ENCODE measurements at regions not wholly inside any gene's neighbourhood (a gene's known extent, or its start where the extent isn't known, plus 50 kb on each side); places are given as distances from the start of the nearest gene placed in this dataset.
"Not testable (repeated sequence)": the region's sequence is repeated elsewhere in the genome, so short reads cannot be mapped to it uniquely, and the experiment has no call there.

DNA sequence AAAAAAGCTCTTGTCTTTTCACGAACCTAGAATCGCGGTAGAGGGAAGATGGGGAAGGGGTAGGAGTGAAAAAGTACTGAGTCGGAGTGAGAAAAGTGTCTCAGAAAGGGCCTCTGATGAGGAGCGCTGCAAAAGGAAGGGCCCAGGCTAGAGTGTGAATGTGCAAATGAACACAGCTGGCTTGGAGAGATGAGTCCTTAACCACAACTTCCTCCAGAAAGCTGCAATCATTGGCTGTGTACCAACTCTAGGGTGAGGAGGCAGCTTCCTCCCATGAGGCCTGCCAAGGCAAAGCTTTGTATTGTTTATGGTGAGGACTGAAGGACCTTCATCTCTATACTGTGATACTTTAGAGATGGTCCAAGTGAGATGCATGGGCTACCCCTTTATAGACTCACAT lies 566.9 kb upstream of the ANO5 start:
- DNase-seq (ENCODE audit: low read depth), result no peak

DNA sequence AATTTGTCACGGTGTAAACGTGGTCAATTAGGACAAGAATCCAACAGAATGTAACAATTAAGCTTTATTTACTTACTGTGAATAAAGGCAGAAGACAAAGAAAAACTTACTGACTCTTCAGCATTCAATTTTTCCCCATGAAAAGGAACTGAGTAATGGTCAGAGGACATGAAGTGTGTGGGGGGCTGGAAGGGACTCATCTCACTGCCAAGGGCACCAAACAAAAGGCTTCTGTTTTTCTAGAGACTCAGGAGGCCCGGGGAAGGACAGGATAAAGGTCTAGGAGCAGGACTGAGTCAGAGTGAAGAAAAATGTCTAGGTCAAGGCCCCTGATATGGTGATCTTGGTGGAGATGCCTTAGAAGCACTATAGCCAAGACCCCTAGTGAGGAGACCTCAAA lies 564.2 kb upstream of the ANO5 start:
- DNase-seq (ENCODE audit: low read depth), result no peak

DNA sequence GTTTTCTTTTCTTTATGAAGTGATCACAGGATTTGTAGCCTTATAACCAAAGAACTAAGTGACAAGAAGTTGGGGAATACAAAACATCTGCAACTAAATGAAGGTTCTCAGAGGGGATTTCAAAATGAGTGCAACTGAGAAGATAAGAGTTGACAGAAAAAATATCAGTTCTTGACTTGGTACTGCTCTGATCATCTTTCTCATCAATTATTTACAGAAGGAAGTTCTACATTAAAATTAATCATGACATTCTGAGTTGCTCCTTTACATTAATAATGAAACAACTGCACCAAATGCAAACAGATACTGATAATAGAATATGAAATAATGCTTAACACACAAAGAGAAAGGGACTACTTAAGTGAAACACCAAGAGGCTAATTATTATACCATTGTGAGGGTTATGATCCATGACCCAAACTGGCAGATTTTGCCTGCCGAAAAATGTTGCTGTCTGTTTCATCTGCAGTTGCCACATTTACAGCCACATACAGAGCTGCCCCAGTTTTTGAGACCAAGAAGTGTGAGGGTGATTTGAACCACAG lies 561.9 kb upstream of the ANO5 start:
- no peak for DNase-seq (ENCODE audit: low read depth)

DNA sequence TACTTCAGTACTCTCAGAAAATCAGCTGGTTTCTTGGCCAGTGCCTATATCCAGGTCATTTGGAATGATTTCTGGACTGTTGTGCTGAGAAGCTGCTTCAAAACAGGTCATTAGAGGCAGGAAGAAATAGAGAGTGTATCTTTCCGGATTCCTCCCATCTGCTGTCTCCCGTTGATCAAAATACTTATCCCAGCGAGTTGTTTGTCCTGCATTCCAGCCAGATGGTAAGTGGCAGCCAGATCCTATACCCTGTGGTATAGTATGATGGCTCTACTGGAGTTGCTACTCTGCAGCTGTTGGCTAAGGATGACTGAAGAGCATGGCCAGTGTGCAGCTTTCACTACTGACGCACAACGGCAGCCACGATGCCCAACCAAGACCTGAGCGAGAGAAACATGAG lies 560.9 kb upstream of the ANO5 start:
- DNase-seq (ENCODE audit: low read depth), result no peak

DNA sequence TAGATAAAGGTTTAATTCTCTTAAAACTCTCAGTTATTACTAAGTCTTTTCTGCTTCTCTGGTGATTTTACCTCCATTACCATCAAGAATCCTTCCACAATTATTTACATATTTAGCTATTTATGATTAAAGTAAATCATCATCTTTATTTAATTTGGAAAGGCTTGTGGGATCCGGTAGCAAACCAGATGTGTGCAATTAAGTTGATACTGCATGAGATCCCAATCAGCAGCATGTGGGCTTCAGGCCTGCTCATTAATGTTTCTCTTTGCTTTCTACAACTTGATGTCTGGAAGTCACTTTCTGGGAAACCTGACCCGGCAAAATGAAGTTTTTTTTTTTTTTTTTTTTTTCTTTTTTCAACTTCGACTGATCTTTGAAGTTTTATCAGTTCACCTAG lies 558.4 kb upstream of the ANO5 start:
- no peak for DNase-seq (ENCODE audit: low read depth)

DNA sequence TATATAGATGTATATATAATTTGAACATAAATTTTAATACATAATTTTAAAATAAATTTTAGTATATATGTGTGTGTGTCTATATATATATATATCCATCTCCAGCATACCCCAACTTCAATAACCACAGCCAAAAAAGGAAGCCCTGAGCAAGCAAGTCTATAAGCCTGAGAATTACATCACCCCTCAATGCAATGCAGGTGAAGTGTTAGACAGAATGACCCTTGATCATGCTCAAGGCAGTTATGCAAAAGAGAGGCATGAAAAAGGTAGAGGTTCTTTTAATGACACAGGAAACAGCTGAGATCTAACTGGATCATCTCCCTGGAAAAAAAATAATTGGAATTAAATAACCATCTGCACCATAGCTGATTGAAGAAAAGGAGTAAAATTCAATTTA lies 557.9 kb upstream of the ANO5 start:
- no peak for DNase-seq (ENCODE audit: low read depth)

DNA sequence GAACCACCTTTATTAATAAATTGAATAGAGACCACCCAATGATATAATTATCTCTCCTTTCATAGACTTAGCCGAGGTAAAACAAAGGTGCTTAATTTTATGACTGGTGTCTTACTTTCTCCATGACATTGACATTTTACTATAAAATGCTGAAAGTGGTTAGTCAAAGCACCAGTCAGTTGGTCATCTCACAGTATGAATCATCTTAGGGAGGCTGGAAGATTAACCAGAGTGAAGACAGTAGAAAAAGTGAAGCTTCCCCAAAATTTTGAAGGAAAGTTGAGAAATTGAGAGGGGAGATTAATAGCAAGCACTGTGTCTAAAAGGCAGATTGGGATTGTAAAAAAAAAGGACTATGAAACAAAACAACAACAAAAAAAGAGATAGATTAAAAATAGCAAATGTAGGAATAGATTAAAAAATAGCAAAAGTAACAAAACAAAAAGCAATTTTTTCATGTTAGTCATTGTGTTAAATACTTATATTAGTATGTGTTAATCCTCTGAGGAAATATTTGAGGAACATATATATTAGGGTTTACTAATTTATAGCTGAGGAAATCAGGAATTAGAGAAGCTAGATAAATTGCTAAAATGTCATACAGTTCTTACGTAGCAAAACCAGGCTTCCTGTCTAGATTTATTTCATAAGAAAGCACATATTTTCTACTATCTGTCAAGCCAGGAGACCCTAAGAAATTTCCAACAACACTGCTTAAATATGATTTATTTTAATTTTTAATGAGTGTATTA lies 557.3 kb upstream of the ANO5 start:
- DNase-seq (ENCODE audit: low read depth), result no peak

DNA sequence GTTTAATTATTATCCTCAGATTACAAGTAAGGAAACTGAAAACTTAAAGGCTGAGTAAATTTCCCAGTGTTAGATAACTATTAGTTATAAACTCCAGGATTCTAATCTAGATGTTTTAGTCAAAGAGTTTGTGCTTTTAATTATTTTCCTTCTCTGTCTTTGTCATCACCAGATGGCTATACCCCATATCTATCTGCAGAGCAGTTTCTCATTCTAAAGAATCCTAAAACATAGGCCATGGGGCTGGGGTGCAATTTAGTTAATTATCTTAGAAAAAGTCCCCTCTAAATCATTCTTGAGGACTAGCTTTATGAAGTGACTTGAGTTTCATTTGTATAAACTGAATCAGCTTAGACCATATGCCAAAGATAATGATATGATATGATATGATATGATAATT lies 556.3 kb upstream of the ANO5 start:
- DNase-seq (ENCODE audit: low read depth), result no peak

DNA sequence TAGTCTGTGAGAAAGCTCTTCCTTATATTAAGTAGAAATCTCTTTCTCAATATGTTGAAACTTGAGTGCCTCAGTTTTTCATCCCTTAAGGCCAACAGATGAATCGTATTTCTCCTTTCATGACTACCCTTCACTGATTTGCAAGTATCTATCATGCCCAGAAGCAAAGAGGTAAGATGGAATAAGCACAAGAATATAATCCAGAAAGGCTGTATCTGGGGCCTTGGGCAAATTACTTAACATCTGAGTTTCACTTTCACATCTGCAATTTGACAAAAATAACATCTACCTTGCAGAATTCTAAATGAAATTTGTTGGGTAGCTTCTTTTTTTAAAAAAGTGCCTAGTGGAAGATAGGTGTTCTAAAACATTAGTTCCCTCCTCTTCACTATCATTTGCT lies 552.4 kb upstream of the ANO5 start:
- no peak for DNase-seq (ENCODE audit: low read depth)

DNA sequence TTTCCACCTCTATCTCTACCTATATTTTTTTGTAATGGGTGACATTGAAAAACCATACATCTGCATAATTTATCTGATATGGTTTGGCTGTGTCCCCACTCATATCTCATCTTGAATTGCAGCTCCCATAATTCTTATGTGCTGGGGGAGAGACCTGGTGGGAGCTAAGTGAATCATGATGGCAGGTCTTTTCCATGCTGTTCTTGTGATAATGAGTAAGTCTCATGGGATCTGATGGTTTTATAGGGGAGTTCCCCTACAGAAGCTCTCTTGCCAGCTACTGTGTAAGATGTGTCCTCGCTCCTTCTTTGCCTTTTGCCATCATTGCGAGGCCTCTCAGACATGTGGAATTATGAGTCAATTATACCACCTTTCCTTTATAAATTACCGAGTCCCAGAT lies 551.0 kb upstream of the ANO5 start:
- no peak for DNase-seq (ENCODE audit: low read depth)

DNA sequence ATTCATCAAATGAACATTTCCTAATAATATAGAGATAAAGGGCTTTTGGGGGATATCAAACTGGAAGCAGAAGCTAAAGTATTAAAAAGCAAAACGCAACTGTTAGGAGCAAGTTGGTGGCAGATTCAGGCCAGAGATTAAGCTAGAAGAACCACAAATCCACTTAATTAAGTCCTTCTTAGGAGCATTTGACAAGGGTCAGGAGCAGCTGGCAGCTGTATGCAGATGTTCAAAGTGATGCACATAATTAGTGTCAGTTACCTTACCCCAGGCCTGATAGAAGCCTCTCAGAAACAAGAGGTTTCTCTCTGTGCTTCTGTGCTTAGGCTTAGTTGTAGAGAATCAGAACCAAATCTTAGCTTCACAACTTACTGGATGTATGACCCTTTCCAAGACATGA lies 546.5 kb upstream of the ANO5 start:
- no peak for DNase-seq (ENCODE audit: low read depth)

DNA sequence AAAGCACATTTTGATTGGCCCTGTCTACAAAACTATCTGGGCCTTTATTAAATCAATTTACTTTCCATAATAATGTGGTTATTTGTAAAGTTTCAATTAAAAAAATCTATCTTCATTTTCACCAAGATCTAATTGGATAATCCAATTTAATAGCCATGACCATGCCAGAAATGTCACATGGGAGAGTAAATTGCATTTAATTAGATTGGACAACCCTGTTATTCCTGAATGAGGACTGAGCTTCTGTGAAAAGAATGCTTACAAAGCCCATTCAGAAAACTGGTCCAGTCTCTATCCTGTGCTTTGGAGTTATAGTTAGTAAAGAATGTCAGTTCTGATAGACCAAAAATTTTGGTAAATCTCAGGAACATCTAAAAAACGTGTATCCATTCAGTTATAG lies 541.9 kb upstream of the ANO5 start:
- no peak for DNase-seq (ENCODE audit: low read depth)

DNA sequence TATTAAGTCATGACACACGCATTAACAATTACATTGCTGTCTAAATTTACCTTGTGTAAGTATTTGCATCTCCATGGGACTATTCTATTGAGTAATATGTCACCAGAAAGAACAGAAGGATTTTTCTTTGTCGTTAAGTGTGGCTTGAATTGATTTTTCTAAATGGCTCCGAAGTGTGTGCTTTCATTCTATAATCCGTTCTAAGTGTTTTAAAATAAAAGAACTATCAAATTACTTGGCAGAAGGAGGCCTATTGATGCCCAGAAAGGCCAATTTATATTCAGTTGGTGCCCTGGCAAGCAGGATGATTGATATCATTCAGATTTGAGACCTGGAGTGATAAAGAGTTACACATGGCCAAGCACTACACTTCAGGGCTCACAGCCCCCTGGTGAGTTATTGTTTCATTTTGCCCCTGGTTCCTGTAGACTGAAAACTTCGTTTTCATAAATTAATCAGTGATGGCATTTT lies 538.9 kb upstream of the ANO5 start:
- no peak for DNase-seq (ENCODE audit: low read depth)

DNA sequence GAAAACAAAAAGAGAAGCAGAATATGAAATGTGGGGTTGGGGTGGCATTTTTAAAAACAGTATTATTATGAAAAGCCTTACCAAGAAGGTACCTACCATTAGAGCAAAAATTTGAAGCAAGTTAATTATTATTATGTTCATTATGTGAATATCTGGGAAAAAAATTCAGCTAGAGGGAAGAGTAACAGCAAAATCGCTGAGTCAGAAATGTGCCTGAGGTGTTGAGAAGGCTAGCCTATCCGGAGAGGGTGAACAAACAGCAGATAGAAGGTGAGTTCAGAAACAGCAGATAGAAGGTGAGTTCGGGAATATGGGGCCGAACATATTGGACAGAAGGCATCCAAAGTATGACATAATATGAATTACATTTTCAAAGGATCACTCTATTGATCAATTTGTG lies 536.8 kb upstream of the ANO5 start:
- DNase-seq (ENCODE audit: low read depth), result no peak

DNA sequence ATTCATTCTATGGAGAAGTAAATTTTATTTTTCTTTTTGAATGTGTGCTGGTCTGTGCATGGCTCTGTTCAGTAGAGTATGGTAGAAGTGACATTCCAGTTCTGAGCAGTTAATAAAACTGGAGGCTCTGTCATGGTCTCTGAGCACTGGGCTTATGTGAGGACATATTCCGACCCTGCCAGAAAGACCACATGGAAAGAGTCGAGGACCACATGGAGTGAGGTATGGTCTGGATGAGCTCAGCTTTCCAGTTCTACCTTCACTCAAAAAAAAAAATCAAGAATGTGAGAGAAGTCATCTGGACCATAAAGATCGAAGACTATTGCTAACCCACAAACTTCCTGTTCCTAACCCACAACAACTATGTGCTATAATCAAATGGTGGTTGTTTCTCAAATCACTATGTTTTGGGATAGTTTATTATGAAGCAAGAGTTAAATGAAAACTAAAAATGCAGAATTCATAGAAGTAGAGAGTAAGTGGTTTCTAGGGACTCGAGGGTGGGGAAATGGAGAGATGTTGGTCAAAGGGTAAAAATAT lies 534.2 kb upstream of the ANO5 start:
- no peak for DNase-seq (ENCODE audit: low read depth)

DNA sequence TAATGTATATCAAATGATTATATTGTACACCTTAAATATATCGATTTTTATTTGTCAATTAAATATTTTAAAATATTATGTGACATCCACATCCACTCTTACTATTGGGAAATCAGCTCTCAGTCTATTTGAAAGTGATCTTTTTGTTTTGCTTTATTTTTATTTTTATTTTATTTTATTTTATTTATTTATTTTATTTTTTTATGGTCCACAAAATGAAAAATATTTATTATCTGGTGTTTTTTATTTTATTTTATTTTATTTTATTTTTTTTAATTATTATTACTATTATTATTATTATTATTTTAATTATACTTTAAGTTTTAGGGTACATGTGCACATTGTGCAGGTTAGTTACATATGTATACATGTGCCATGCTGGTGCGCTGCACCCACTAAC lies 533.5 kb upstream of the ANO5 start:
- not testable (repeated sequence) for DNase-seq (ENCODE audit: low read depth)

DNA sequence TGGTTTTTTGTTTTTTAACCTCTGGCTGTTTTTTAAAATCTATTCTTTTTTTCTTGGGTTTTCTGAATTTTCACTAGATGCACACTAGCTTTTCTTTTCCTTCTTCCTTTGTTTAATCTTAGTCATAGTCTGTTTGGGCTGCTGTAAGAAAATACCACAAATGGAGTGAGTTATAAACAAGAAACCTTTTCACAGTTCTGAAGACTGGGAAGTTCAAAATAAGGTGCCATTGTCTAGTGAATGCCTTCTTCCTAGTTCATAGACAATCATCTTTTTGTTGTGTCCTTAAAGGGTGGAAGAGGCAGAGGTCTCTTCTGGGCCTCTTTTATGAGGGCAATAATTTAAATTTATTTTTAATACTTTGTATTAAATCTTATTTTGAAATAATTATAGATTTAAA lies 532.9 kb upstream of the ANO5 start:
- no peak for DNase-seq (ENCODE audit: low read depth)

DNA sequence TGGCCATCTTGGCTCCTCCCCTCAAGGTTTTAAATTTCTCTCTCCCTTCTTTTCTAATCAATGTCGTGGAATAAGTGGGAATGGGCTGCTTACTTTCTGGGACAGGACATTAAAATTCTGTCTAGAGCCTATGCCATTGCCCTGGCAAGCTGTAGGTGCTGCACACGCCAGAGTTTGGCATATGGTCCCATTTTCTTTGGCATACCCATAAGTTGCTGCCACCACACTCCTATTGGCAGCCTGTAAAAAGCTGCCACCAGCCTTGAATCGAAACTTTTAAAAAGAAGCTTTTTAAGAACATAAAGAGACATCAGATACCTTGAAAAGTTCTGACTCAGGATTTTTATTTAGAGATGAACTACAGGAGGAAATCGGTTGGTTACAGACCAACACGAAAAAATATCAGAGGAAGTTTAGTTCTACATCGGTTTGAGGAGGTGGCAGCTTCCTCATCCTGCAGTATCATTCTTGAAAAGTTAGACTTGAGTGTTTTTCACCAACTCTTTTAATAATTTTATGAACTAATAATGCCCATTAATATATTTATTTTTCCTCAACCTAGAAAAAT lies 517.8 kb upstream of the ANO5 start:
- no peak for DNase-seq (ENCODE audit: low read depth)

DNA sequence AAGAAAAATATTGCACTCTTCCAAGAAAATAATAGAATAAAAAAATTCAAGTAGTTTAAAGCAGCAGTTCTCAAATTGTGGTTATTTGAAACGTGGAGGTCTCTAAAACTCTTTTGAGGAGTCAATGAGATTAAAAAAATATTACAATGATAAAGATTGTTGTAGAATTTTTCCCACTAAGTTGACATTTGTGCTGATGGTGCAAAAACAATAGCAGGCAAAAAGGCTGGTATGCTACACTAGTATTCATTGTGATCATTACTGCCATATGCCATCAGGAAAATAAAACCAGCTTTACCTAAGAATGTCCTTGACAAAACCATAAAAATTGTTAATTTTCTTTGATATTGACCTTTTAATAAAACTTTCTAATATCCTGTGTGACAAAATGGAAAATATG lies 505.2 kb upstream of the ANO5 start:
- DNase-seq (ENCODE audit: low read depth), result no peak

DNA sequence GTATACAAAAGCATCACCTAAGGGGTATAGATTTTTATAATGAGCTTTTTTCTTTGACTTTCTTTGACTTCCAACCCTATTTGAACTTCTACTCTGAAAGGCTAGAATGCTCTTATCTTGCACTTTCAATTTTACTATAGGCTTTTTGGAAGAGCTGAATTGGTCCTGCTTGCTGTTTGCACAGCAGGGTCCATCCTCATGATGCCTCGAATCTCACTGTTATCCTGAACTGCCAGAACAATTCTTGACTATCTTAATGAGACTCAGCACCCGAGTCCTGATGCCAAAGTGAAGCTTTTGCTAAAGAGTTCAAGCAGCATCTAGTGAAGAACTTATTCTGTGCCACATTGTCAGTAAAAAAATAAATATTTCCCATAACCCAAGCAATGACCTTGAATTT lies 488.3 kb upstream of the ANO5 start:
- no peak for DNase-seq (ENCODE audit: low read depth)

DNA sequence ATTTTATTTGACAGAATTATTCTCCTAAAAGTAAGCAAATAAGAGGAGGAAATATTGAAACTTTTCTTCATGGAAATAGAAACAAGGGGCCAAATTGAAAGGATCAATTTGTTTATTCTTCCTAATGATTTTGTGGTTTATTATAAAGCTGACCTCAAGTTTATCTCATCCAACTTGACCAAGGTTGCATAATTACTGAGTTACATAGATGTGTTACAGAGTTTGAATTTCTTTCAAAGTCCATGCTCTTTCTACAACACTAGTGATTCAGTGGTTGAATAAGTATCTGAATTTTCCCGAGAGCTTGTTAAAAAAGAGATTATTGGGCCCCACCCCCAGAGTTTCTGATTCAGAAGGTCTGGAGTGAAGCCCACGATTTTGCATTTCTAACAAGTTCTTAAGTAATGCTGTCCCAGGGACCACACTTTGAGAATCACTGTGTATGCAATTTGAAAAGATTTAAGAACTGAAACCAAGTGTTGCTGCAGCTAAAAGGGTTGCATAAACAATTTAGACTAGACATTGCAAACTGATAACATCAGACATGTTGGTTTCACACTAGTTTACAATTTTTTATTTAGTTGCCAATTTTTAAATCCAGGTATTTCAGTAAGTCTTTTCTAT lies 485.7 kb upstream of the ANO5 start:
- DNase-seq (ENCODE audit: low read depth), result no peak

DNA sequence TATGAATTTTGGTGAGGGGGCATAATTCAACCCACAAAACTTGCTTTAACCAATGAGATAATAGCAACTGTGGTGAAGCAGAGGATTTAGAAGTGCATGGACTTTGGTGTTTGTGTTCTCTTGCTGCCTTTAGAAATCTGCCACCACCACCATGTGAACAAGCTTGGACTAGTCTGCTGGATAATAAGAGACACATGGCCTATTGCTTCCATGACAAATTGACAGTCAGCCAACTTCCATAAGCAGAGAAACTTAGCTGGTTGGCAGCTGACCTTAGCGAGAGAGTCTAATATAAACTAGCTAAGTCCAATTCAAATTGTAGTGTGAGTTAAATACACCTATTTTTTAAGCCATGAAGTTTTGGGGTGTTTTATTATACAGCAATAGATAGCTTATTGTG lies 482.1 kb upstream of the ANO5 start:
- DNase-seq (ENCODE audit: low read depth), result no peak

DNA sequence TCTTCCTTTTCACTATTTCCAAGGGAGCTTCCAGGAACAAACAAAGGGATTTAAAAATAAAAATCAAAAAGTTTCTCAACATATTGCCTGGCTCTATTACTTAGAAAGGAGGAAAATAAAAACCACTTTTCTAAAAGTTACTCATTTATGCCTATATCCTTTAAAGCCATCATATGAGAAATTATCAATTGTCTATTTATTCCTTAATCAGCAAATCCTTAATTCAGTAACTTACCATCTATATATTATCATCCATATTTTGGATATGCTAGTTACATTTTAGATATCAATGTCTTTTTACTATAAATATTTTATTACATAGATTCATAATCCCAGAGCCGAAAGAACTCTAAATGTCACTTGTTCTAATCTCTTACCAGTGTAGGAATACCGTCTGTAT lies 481.5 kb upstream of the ANO5 start:
- DNase-seq (ENCODE audit: low read depth), result no peak
